IPS-18a (cell line): ENCODE measurements at regions not wholly inside any gene's neighbourhood (a gene's known extent, or its start where the extent isn't known, plus 50 kb on each side); places are given as distances from the start of the nearest gene placed in this dataset.

ENCODE experiments used
- H3K27ac ChIP-seq: one replicate; pipeline ENCODE4 v1.5.1; 2013; ENCODE audit warnings: low read length
- H3K27me3 ChIP-seq: one replicate; pipeline ENCODE4 v1.6.1; 2013; ENCODE audit warnings: mild to moderate bottlenecking, low read length; ENCODE audit not compliant: control insufficient read depth, insufficient read depth
- H3K36me3 ChIP-seq: one replicate; pipeline ENCODE4 v1.6.1; 2013; ENCODE audit warnings: low read depth, low read length; ENCODE audit not compliant: control insufficient read depth
- H3K4me1 ChIP-seq: one replicate; pipeline ENCODE4 v1.6.1; 2013; ENCODE audit warnings: low read depth, low read length; ENCODE audit not compliant: control insufficient read depth
- H3K4me3 ChIP-seq: one replicate; pipeline ENCODE4 v1.5.1; 2013; ENCODE audit warnings: low read length
- H3K9ac ChIP-seq: one replicate; pipeline ENCODE4 v1.6.1; 2013; ENCODE audit warnings: mild to moderate bottlenecking, low read length, moderate library complexity
- H3K9me3 ChIP-seq: one replicate; pipeline ENCODE4 v1.6.1; 2013; ENCODE audit warnings: low read depth, low read length; ENCODE audit not compliant: control insufficient read depth

GRCh38 chr4:3865986-3866812 lies 100.0 kb downstream of the ADRA2C start:
- Histone ChIP-seq H3K27me3 (peaks cover 11% of the 10 kb centered on the region), H3K27ac (no peak overlapping the region), H3K9me3 (no peaks in the 10 kb centered on the region), H3K9ac (no peak overlapping the region), H3K36me3 (no peaks in the 10 kb centered on the region), H3K4me1 (peaks cover 21% of the 10 kb centered on the region), H3K4me3 (no peak overlapping the region)

- H3K4me1 ChIP-seq: peaks cover 20% of the 10 kb centered on the region
Measured at GRCh38 chr4:3866813-3867129, 100.6 kb downstream of the ADRA2C start.

GRCh38 chr4:3867403-3868100 lies 101.4 kb downstream of the ADRA2C start:
- H3K9me3 ChIP-seq: no peaks in the 10 kb centered on the region
- H3K36me3 ChIP-seq: no peaks in the 10 kb centered on the region

More at GRCh38 chr4:3866813-3867129, 100.6 kb downstream of the ADRA2C start:
- Histone ChIP-seq H3K9ac (no peak overlapping the region), H3K27ac (no peak overlapping the region), H3K4me3 (no peak overlapping the region), H3K27me3 (peaks cover 14% of the 10 kb centered on the region), H3K9me3 (no peaks in the 10 kb centered on the region), H3K36me3 (no peaks in the 10 kb centered on the region)

GRCh38 chr4:3868211-3869173 lies 102.3 kb downstream of the ADRA2C start:
- H3K4me1 ChIP-seq: peaks cover 11% of the 10 kb centered on the region
- no peaks in the 10 kb centered on the region for H3K36me3 ChIP-seq
- no peak overlapping the region for H3K27ac ChIP-seq
- no peaks in the 10 kb centered on the region for H3K9me3 ChIP-seq
- H3K27me3 ChIP-seq: peaks cover 29% of the 10 kb centered on the region
- H3K4me3 ChIP-seq: no peak overlapping the region
- H3K9ac ChIP-seq: no peak overlapping the region

More at GRCh38 chr4:3867403-3868100, 101.4 kb downstream of the ADRA2C start:
- Histone ChIP-seq H3K4me3 (no peak overlapping the region), H3K9ac (no peak overlapping the region), H3K27me3 (peaks cover 22% of the 10 kb centered on the region), H3K27ac (no peak overlapping the region), H3K4me1 (peaks cover 16% of the 10 kb centered on the region)

- no peak overlapping the region for H3K9ac ChIP-seq
- H3K36me3 ChIP-seq: no peaks in the 10 kb centered on the region
- no peak overlapping the region for H3K4me3 ChIP-seq
- H3K27me3 ChIP-seq: peaks cover 29% of the 10 kb centered on the region
- no peak overlapping the region for H3K27ac ChIP-seq
- H3K9me3 ChIP-seq: no peaks in the 10 kb centered on the region
- peaks cover 9% of the 10 kb centered on the region for H3K4me1 ChIP-seq
Measured at GRCh38 chr4:3869174-3869572, 103.0 kb downstream of the ADRA2C start.

- Histone ChIP-seq H3K9me3 (no peaks in the 10 kb centered on the region), H3K4me1 (peaks cover 7% of the 10 kb centered on the region), H3K27me3 (peaks cover 29% of the 10 kb centered on the region), H3K9ac (no peak overlapping the region), H3K4me3 (no peak overlapping the region), H3K36me3 (no peaks in the 10 kb centered on the region), H3K27ac (no peak overlapping the region)
Measured at GRCh38 chr4:3869661-3870566, 103.7 kb downstream of the ADRA2C start.

GRCh38 chr4:3870567-3870962 lies 104.4 kb downstream of the ADRA2C start:
- H3K27me3 ChIP-seq: peaks cover 29% of the 10 kb centered on the region
- peaks cover 7% of the 10 kb centered on the region for H3K4me1 ChIP-seq
- H3K4me3 ChIP-seq: no peak overlapping the region

GRCh38 chr4:3871181-3871852 lies 105.1 kb downstream of the ADRA2C start:
- Histone ChIP-seq H3K36me3 (no peaks in the 10 kb centered on the region), H3K4me3 (peak overlapping the region; percentile 51)

More at GRCh38 chr4:3870567-3870962, 104.4 kb downstream of the ADRA2C start:
- Histone ChIP-seq H3K27ac (no peak overlapping the region), H3K36me3 (no peaks in the 10 kb centered on the region), H3K9me3 (no peaks in the 10 kb centered on the region), H3K9ac (no peak overlapping the region)

GRCh38 chr4:3871881-3872833 lies 106.0 kb downstream of the ADRA2C start:
- Histone ChIP-seq H3K27me3 (peaks cover 29% of the 10 kb centered on the region), H3K4me3 (peak overlapping the region; percentile 48), H3K9me3 (no peaks in the 10 kb centered on the region), H3K36me3 (no peaks in the 10 kb centered on the region), H3K27ac (no peak overlapping the region), H3K4me1 (peaks cover 7% of the 10 kb centered on the region), H3K9ac (no peak overlapping the region)

More at GRCh38 chr4:3871181-3871852, 105.1 kb downstream of the ADRA2C start:
- Histone ChIP-seq H3K4me1 (peaks cover 7% of the 10 kb centered on the region), H3K9me3 (no peaks in the 10 kb centered on the region), H3K27ac (no peak overlapping the region), H3K27me3 (peaks cover 29% of the 10 kb centered on the region), H3K9ac (no peak overlapping the region)
